ENCODE measurements at regions not wholly inside any gene's neighbourhood (a gene's known extent, or its start where the extent isn't known, plus 50 kb on each side); places are given as distances from the start of the nearest gene placed in this dataset.
A peak's percentile ranks its signal among the peaks of the same experiment; 100 is the strongest.

DNA sequence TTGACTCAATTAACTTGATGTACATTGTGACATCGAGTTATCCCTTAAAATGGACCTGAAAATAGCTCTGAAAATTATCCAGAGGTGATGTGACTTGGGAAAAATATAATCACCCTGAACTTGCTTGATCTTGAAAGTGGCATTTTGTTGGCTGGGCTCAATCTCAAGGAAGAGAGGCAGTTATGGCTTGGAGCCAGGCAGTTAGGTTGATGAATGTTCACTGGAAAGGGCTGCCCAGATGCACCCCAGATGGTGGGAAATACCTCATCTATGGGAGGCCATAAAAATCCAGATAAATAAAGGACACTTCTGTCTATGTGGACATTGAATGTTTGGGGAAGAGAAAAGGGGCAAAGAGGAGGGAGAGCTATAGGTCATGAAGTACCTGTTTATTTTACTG, 55.7 kb upstream of the OR5AN1 start:
- no peak for DNase-seq (ENCODE audit: low read depth in 3 of 3, low spot score in 2 of 3)

DNA sequence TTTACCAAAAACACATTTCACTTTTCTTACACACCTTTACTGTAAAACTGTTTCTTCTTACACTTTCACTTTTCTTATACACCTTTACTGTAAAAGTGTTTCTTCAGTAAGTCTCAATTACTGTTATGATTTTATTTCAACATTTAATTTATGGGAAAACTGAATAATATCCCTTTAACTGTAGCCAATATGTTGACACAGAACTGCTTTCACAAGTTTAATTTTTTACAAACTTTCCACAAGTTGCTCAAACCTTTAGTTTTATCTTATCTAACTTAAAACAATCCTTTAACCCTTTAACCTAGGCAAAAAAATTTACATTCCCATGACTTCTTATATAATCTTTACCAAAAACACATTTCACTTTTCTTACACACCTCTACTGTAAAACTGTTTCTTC, 63.3 kb upstream of the OR5AN1 start:
- no peak for DNase-seq (ENCODE audit: low read depth in 3 of 3, low spot score in 2 of 3)

DNA sequence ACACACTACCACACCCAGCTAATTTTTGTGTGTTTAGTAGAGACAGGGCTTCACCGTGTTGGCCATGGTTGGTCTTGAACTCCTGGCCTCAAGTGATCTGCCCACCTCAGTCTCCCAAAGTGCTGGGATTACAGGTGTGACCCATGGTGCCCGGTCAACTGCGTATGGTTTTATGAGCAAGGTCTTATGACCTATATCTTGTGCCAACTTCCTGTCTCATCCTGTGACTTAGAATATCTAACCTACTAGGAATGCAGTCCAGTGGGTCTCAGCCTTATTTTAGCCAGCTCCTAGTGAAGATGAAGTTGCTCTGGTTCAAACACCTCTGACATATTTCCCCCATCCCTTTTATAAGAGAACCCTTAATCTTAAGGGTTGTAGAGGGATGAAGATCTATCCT, 66.1 kb upstream of the OR5AN1 start:
- DNase-seq (ENCODE audit: low read depth in 3 of 3, low spot score in 2 of 3): no peak

DNA sequence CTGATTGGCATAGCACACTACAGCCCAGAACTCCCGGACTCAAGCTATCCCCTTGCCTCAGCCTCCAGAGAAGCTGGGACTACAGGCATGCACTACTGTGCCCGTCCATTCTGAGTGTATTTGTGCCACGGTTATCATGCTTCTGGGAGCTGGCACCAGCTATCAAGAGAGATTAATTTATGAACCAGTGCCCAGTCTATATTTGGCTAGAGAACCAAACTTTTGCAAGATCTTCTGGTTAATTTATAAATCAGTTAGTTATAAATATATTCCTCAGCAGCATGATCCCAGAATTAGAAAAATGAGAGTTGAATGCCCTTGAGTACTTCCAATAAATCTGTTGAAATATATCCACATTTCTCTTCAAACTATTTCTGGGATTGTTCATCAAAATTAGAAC, 67.5 kb upstream of the OR5AN1 start:
- no peak for DNase-seq (ENCODE audit: low read depth in 3 of 3, low spot score in 2 of 3)

DNA sequence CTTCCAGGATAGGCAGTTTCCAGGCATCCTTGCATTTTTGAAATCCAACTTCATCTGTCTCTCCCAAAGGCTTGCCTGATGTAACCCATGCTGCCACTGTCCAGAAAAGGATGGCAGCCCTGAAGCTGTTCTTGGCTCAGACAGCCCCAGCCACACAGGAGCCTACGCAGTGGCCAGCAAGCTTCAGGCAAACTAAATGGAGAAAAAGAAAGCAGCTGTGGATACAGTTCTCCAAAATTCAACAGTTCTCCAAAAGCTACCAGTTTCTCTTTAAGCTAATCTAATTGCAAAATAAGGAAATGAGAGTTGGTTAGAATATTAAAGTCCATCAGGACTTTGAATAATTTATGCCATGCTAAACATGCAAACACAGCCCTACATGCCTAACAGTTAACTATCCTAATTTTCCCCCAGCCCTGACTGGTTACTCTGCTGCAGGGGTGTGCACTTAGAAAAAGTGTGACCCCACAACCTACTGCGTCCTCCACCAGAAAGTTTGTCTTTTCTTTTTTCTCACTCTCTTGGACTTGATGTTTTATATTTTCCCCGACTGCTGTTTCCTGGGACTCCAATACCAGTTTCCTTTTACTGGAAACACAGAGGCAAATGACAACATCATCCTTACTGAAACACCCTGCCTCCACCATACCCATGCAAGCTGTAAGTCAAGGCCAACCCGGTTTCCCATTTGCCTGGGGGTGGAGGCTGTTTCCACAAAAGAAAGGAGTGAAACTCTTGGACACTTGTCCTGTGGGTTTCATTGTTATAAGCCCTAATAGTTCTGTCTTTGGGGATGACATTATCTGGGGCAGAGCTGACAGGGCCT, 69.1 kb upstream of the OR5AN1 start:
- no peak for DNase-seq (ENCODE audit: low read depth in 3 of 3, low spot score in 2 of 3)

DNA sequence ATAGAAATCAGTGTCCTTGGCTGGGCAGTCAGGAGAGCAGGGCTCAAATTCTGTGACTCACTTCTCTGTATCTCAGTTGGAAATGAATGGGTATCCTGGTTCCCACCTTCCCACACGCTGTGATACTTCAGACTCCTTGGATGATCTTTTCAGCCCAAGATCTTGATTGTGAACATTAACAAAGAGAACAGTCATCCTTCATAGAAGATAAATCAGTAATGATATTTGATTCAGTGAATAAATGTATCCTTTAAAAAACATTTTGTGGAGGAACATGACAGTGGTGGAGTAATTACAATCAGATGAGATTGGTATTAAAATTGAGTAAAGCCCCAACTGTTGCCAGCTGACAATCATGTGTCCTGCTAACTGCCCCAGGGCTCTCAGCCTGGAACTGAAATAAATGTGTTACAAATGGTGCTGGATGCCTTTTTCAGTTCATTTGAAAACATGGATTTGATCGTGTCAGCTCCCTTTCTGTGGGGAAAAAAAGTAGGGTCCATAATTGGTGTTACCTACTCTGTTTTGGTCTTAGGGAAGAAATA, 72.9 kb upstream of the OR5AN1 start:
- no peak for DNase-seq (ENCODE audit: low read depth in 3 of 3, low spot score in 2 of 3)

DNA sequence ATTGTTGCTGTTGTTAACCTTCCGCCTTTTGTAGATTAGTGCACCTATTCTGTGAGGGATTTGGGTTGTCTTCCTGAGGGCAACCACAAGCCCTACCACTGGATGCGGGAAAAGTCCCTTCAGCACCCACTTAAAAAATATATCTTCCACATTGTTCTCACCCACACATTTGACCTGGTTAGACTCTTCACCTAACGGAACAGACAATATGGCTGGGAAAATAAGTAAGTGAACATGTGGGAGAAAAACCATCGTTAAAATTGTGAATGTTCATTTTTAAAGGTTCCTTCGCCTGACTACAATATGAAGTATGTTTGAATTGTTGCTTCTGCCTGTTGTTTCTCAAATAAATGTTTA, 72.0 kb upstream of the MPEG1 start:
- DNase-seq (ENCODE audit: low read depth in 3 of 3, low spot score in 2 of 3): no peak

DNA sequence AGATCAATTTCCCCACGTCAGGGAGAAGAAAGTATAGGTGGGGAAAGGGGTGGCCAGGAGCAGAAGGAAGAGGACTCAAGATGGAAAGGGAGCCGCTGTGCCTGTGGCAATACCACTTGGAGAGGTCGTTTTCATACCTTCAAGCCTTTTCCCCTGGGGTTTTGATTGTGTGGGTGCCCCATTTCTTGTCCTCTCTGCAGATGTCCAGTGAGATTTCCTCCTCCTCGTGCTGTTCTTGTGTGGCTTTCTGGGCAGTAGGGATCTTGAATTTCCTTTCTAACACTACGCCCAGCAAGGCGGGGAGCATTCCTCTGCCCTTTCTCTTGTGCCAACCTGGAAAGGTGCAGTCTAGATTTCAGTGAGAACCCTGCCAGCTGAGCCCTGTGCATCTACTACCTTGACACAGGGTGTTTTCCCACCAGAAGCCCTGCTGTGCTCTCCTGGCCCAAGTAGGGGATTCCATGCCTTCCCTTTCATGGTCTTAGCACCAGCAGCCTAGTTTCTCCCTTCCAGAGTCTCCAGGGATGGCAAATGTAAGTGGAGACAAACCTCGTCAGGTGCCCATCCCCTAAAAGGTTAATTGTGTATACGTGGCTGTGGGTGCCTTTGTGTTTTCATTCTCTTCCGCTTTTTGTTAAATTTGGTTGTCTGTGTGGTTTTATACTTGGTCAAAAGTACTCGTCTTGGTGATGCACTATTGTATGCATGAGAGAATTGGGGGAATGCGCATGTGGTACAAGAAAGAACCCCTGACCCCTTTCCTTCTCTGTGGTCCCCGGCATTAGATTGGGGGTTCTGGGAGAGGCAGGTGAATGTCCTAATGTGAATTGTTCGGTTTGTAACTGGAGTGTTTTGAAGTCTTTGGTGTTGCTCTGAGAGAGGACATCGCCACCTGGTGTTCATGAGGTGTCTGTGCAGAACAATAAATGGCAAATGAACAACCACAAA, 71.4 kb upstream of the MPEG1 start:
- peak; percentile 6 to 25 (median 16) for DNase-seq (ENCODE audit: low read depth in 3 of 3, low spot score in 2 of 3)

DNA sequence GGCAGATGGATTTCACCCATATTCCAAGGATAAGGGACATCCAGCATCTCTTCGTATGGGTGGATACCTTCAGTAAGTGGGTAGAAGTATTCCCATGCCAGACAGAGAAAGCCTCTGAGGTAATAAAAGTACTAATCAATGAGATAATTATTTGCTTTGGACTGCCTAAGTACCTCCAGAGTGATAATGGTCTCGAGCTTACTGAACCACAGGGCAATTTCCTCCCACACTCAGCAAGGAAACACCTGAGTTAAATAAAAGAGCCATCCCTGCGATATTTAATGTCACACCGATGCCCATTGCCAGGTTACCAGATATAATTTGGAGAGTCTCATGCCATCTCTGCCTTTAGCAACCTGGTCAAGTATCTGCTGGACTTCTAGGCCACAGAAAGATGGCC, 70.6 kb upstream of the MPEG1 start:
- DNase-seq (ENCODE audit: low read depth in 3 of 3, low spot score in 2 of 3): no peak

DNA sequence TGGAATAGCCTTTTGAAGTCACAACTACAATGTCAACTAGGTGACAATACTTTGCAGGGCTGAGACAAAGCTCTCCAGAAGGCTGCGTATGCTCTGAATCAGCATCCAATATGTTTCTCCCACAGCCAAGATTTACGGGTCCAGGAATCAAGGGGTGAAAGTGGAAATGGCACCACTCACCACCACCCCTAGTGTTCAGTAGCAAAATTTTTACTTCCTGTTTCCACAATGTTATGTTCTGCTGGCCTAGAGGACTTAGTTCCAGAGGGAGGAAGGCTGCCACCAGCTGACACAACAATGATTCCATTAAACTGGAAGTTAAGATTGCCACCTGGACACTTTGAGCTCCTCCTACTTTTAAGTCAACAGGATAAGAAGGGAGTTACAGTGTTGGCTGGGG, 68.5 kb upstream of the MPEG1 start:
- no peak for DNase-seq (ENCODE audit: low read depth in 3 of 3, low spot score in 2 of 3)

DNA sequence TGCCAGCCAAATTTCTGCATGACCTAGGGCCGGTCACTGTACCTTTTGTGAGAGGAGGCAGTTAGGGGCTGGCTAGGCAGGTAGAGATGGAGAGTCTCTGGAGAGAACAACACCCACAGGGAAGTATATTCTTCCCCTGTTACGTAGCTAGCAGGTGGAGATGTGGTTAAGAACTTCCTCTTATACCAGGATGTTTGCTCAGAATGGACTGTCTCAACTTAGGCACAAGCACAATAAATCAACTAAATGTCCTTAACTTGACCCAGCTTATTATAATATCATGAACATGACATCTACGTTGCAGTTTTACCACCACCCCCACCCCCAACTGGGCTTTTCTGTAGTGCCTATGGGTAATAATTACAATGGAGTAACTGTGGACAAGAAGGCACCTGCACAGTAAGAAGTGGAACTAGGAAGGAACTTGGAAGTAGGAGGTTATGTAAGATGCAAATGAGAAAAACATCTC, 60.7 kb upstream of the MPEG1 start:
- no peak for DNase-seq (ENCODE audit: low read depth in 3 of 3, low spot score in 2 of 3)

DNA sequence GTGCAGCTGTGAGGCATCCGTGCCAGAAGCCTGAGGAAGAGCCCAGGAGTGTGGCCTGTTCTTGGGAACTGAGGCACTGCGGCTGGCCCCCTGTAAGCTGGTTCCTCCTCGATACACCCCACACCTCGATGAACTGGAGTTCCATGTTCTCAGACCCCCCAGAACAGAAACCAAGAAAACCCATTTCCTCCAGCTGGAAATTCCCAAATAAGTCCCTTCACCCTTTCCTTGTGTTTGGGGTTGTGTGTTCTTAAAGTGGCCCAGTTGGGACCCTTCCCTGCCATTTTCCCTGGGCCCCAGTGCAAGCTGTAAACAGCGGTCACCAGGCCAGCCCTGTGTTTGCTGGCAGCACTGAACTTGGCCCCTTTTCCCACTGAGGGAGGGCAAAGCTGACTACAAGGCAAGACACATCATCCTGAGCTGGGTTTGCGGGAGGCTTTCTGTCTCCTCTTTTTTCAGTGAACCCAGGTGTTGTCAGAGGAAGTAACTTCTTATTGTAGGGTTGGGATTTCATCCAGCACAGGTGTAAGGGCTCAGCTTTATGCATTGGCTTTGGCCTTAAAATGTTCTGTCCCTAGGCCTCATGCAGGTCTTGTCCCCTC, 60.1 kb upstream of the MPEG1 start:
- DNase-seq (ENCODE audit: low read depth in 3 of 3, low spot score in 2 of 3): no peak

DNA sequence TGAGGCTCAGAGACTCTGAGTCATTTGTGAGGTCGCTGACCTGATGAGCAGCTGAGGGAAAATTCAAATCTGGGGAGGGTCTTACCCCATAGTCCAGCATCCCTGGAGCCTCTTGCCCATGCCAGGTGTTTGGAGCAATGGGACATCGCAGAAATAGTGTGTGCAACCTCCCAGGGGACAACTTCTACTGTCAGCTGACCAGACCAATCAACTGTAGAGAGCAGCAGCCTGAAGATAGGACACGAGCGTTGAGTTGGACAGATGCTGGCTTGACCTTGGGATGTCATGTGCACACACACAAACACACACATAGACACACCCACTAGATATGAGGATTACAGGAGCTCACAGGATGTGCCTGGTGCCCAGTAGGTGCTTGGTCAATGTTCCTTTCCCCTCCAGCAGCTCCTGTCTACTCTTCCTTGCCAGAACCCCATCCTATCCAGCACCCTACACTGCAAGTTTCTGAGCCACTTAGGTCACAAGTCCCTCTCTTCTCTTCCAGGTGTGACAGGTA, 59.1 kb upstream of the MPEG1 start:
- DNase-seq (ENCODE audit: low read depth in 3 of 3, low spot score in 2 of 3): no peak

DNA sequence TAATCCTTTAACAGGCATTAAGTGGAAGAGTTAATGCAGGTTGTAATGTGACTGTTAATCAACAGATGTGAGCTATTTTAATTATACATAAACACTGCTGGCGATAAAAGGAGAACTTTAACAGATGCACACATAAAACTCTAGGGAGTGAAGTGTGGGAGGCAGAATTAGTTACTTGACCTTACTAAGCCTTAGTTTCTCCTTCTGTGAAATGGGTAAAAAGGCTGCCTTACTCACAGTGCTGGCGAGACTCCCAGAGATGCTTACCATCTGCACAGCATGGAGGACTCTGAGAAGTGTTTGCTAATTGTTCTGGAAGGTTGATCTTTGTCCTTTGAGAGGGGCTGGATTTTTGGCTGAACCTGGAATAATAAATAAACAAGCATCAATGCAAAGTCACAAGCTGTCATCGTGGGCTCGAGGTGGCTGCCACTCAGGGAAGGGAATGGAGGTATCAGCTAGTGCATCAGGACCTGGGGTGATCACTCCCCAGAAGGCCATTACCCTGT, 58.6 kb upstream of the MPEG1 start:
- no peak for DNase-seq (ENCODE audit: low read depth in 3 of 3, low spot score in 2 of 3)

DNA sequence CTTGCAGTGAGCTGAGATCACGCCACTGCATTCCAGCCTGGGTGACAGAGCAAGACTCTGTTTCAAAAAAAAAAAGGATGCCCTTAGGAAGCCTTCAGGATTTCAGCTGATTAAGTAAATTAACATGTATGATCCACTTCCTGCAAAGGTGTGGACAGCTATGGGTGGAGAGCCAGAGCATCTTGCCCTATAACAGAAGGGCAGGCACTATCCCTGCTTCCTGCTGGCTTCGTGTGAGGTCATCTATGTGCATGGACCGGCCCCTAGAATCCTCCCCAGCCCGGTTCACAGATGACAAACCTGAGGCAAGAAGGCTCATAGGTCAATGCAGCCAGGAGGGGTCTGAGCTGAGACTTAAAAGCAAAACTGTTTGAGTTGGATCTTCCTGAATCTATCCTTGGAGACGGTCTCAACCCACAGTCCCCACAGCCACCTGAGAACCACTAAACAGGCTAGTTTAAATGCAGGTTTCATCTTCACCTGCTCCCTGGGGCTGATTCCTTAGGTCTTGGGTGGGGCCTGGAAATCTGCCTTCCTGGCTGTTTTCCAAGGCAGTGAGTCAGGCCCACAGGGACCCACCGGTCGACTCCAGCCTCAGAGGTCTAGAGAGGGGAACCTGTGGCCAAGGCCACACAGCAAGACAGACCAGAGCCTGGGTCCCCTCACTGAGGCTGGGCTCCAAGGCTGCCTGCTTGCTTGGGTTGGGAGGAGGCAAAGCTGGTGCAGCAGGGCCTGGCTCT, 55.2 kb upstream of the MPEG1 start:
- no peak for DNase-seq (ENCODE audit: low read depth in 3 of 3, low spot score in 2 of 3)

DNA sequence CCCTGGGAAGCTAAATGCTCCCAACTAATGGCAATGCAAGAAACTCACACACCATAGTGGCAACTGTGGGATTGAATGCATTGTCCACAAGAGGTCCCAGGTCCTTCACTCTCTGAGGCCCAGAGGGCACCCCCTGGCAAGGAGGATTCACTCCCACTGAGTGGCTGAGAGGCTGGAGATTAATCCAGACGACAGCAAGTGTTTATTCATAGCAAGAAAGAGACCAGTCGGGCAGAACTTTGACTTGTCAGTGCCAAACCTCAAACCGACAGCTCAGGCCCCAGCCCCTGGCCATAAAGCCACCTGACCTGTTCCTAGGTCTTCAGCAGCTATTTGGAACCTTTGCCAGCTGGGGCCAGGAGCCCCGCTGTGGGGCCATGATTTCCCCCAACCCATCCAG, 54.5 kb upstream of the MPEG1 start:
- no peak for DNase-seq (ENCODE audit: low read depth in 3 of 3, low spot score in 2 of 3)

DNA sequence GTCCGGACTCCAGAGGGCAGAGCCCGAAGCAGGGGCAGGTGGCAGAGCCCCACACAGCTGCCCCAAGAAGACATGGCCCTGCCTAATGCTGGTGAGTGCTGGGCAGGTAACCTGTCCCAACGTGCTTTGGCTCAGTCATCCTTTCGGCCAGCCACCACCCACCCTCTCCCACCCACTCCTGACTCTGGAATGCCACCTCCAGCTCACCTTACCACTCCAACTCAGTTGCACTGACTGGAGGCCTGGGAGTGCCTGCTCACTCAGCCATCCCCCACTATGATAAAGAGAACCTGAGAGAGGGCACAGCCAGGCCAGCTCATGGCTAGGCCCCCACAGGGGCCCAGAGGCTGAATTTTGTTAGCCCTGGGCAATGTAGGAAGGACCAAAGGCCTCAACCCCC, 53.8 kb upstream of the MPEG1 start:
- no peak for DNase-seq (ENCODE audit: low read depth in 3 of 3, low spot score in 2 of 3)

DNA sequence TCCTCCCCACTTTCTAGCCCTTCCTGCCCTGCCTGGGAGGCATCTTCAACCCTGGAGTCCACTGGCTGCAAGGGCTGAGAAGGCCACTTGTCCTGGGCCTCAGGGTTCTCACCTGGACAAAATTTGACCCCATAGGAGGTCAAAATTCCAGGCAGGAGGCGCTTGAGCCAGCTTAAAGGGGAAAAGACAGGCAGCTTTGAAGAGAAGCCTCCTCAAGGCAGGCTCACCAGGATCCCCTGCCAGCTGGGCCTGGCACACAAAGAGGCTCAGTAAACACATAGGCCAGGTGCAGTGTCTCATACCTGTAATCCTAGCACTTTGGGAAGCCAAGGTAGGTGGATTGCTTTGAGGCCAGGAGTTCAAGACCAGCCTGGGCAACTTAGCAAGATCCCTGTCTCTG, 53.0 kb upstream of the MPEG1 start:
- no peak for DNase-seq (ENCODE audit: low read depth in 3 of 3, low spot score in 2 of 3)

DNA sequence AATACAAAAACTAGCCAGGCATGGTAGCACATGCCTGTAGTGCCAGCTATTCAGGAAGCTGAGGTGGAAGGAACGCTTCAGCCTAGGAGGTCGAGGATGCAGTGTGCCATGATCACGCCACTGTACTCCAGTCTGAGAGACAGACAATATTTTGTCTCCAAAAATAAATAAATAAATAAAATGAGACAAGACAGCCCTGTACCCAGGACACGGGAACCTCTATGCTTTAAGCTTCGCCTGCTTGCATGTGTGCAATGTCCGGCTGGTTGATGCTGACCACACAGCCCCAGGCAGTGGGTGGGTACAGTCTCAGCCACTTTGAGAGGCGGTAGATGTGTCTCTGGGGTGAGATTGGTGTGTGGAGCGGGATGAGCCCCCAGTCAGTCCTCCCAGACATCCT, 52.0 kb upstream of the MPEG1 start:
- DNase-seq (ENCODE audit: low read depth in 3 of 3, low spot score in 2 of 3): no peak

DNA sequence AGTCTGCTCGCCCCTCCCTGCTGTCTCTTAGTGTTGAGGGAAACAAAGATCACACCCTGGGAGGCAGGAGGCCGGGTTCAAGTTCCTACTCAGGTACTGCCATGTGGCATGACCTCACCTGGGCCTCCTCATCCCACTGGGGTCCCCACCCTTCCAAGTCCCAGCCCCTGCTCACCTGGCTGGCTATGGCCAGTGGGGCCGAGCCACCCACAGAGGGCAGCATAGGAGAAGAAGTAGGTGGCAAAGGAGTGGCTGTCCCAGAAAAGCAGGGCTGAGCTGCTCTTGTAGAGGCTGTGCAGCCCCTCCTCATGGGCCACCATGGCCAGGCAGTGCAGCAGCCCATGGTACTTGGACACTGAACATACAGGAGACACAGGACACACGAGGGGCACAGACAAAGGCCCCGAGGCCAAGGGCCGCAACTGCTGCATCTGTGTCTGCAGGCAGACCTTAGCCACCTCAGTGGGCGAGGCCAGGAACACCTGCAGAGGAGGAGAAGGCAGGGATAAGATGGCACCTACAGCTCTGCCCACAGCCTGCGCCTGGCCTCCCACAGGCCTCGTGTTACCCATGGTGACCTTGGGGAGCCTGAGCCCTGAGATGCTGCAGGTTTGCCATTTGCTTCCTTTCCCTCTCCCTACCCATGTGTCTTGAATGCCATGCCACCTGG, 50.6 kb upstream of the MPEG1 start:
- DNase-seq (ENCODE audit: low read depth in 3 of 3, low spot score in 2 of 3): no peak

All from right renal cortex interstitium (tissue), 3 donors.